Activated CD8-positive, alpha-beta memory T cell treated with anti-CD3 and anti-CD28 coated beads, Interleukin-2, amount 10 ng/mL, durations not matched to agents 7 days and 5 days (primary cell): ENCODE measurements at regions not wholly inside any gene's neighbourhood (a gene's known extent, or its start where the extent isn't known, plus 50 kb on each side); places are given as distances from the start of the nearest gene placed in this dataset.
A peak's percentile ranks its signal among the peaks of the same experiment; 100 is the strongest.
"Not testable (repeated sequence)": the region's sequence is repeated elsewhere in the genome, so short reads cannot be mapped to it uniquely, and the experiment has no call there.

Experiments used
- ATAC-seq: fragments of 150-1000 bp; cut with Tn5 transposase; one replicate; pipeline ENCODE4 v1.10.0; 2021; ENCODE audit warnings: moderate library complexity
- CTCF ChIA-PET: fragments of 350-600 bp; sonication (Branson Sonifier 250); formaldehyde crosslinking; loops from one replicate; lab custom pipeline; 2021; ENCODE audit warnings: antibody characterized with exemption; lab: Charles Lee
- DNase-seq: peaks from one replicate; pipeline ENCODE4 v3.0.0-alpha.2; 2020
- H3K27ac Mint-ChIP-seq: one replicate; pipeline ENCODE4 v1.8.0; 2021; ENCODE audit warnings: mild to moderate bottlenecking, mixed read lengths
- H3K27me3 Mint-ChIP-seq: one replicate; pipeline ENCODE4 v1.8.0; 2021; ENCODE audit warnings: mixed read lengths
- H3K36me3 Mint-ChIP-seq: one replicate; pipeline ENCODE4 v1.8.0; 2021; ENCODE audit warnings: mild to moderate bottlenecking, mixed read lengths
- H3K4me1 Mint-ChIP-seq: one replicate; pipeline ENCODE4 v1.8.0; 2021; ENCODE audit warnings: mixed read lengths
- H3K4me3 Mint-ChIP-seq: one replicate; pipeline ENCODE4 v1.8.0; 2021; ENCODE audit warnings: mild to moderate bottlenecking, moderate library complexity, mixed read lengths
- H3K9me3 Mint-ChIP-seq: one replicate; pipeline ENCODE4 v1.8.0; 2022; ENCODE audit warnings: low read depth, mixed read lengths

DNA sequence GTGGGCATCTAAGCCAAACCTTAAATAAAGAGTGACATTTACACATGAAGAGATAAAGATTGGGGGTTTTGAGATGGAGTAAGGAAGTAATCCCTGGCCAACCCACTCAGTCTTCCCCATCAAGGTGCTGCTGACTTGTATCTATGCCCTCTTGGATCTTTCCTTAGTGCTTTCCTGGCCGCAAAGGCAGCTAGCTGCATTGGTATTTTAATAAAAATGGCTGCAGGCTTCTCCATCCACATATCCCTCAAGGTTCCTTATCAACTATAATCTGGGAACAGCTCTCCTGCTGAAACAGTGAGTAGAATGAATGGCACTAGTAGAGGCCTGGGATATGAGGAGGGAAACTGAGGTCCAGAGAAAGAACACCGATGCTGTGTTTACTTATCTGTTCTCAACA lies 122.2 kb upstream of the ANKRD28 start:
- Mint-ChIP-seq H3K4me3 (no peak overlapping the region), H3K4me1 (peaks cover 3% of the 10 kb centered on the region), H3K36me3 (no peaks in the 10 kb centered on the region), H3K27me3 (no peaks in the 10 kb centered on the region), H3K9me3 (no peaks in the 10 kb centered on the region), H3K27ac (no peak overlapping the region)
- CTCF ChIA-PET, result no interaction called here
- ATAC-seq (no peak), DNase-seq (no peak)

GRCh38 chr3:15923640-15924405 lies 126.0 kb upstream of the ANKRD28 start:
- Mint-ChIP-seq H3K27ac (no peak overlapping the region), H3K9me3 (no peaks in the 10 kb centered on the region), H3K4me1 (peaks cover 3% of the 10 kb centered on the region), H3K27me3 (peaks cover 5% of the 10 kb centered on the region), H3K4me3 (no peak overlapping the region), H3K36me3 (no peaks in the 10 kb centered on the region)
- ATAC-seq, result peak; percentile 57
- CTCF ChIA-PET, result no interaction called here
- no peak for DNase-seq

DNA sequence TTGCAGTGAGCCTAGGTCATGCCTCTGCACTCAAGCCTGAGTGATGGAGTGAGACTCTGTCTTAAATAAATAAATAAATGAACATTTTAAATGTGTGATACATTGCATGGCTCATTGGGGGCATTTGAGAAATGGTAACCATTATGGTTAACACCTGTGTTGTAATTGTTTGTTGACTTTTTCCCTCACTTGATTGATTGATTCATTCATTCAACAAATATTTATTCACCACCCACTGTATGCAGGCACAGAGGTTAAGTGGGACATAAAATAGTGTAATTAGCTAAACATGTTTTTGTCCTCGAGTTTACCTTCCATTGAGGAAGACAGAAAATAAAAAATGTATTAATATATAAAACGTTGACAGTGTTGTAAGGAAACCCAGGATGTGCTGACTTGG lies 127.1 kb upstream of the ANKRD28 start:
- H3K4me3 Mint-ChIP-seq, result no peak overlapping the region
- H3K9me3 Mint-ChIP-seq, result no peaks in the 10 kb centered on the region
- H3K4me1 Mint-ChIP-seq, result peaks cover 3% of the 10 kb centered on the region
- H3K36me3 Mint-ChIP-seq, result no peaks in the 10 kb centered on the region
- CTCF ChIA-PET, result no interaction called here
- ATAC-seq (no peak), DNase-seq (no peak)
- H3K27ac Mint-ChIP-seq, result no peak overlapping the region
- H3K27me3 Mint-ChIP-seq, result peaks cover 7% of the 10 kb centered on the region

- Mint-ChIP-seq H3K27ac (no peak overlapping the region), H3K4me1 (peaks cover 4% of the 10 kb centered on the region), H3K36me3 (no peaks in the 10 kb centered on the region), H3K4me3 (no peak overlapping the region), H3K9me3 (no peaks in the 10 kb centered on the region), H3K27me3 (peaks cover 7% of the 10 kb centered on the region)
- ATAC-seq (no peak), DNase-seq (no peak)
- CTCF ChIA-PET, result no interaction called here
Observed at GRCh38 chr3:15926871-15927270, 129.1 kb upstream of the ANKRD28 start.

DNA sequence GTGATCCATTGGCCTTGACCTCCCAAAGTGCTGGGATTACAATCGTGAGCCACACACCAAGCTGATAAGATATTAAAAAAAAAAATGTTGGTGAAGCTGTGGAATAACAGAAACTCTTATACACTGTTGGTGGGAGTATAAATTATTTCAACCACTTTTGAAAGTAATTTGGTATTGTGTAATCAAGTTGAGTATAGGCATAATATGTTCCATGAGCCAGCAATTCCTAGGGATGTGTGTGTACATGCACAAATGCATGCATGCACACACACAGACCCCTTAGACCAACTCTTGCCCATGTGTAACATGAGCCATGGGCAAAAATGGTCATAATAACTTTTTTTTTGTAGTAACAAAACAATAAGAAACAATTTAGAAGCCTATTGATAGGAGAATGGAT lies 130.2 kb upstream of the ANKRD28 start:
- Mint-ChIP-seq H3K27ac (no peak overlapping the region), H3K4me3 (no peak overlapping the region), H3K9me3 (no peaks in the 10 kb centered on the region), H3K36me3 (no peaks in the 10 kb centered on the region), H3K4me1 (peaks cover 8% of the 10 kb centered on the region), H3K27me3 (peaks cover 7% of the 10 kb centered on the region)
- CTCF ChIA-PET, result no interaction called here
- ATAC-seq (no peak), DNase-seq (no peak)

- CTCF ChIA-PET, result no interaction called here
- Mint-ChIP-seq H3K4me3 (no peak overlapping the region), H3K27ac (no peak overlapping the region), H3K9me3 (no peaks in the 10 kb centered on the region), H3K36me3 (no peaks in the 10 kb centered on the region), H3K27me3 (peaks cover 7% of the 10 kb centered on the region), H3K4me1 (peaks cover 5% of the 10 kb centered on the region)
- ATAC-seq (no peak), DNase-seq (no peak)
Observed at GRCh38 chr3:15929944-15930571, 132.3 kb upstream of the ANKRD28 start.

DNA sequence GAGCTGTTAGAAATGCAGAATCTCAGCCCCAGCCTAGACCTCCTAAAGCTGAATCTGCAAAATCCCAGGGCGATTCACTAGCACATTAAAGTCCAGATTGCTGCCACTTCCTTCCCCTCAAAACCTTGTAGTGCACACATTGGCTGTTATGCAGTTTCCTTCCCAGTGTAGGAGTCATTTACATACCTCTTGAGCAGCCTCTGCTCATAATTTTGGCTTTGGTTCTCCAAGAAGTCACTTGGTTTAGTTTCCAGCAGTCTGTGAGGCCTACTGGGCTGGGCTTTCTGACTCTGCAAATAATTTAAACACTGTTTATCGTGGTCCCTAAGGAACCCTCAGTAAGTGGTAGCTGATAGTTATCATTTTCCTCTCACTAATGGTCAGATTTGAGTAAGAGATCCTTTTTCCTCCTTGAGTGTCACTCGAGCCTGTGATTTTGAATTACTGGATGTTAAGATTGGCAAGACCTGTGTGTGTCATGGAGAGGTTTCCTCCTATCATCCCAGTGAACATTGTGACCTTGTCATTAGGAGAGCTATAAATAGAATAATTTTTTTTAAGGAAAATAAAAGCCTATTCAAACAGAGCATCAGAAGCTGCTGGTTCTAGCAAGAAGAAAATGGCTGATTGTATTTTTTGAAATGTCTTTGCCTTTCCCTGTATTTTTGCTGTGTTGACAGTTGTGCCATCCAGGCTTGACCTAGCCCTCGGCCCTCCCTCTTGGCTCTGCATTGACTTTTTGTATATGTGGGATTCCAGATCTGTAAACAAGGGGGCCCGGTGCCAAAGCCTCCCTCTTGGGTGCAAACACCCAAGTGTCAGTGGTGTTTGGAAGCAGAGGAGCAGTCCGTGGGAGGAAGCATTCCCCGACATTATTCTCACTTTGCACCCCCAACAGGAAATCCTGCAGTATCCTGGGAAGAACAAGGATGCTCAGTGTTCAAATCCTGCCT lies 134.8 kb upstream of the ANKRD28 start:
- CTCF ChIA-PET, result no interaction called here
- H3K36me3 Mint-ChIP-seq, result no peaks in the 10 kb centered on the region
- H3K27ac Mint-ChIP-seq, result no peak overlapping the region
- H3K4me3 Mint-ChIP-seq, result no peak overlapping the region
- no peaks in the 10 kb centered on the region for H3K9me3 Mint-ChIP-seq
- peaks cover 2% of the 10 kb centered on the region for H3K27me3 Mint-ChIP-seq
- ATAC-seq (no peak), DNase-seq (no peak)
- peaks cover 5% of the 10 kb centered on the region for H3K4me1 Mint-ChIP-seq

- Mint-ChIP-seq H3K36me3 (no peaks in the 10 kb centered on the region), H3K27ac (no peak overlapping the region), H3K4me1 (peaks cover 5% of the 10 kb centered on the region), H3K4me3 (no peak overlapping the region), H3K27me3 (peaks cover 2% of the 10 kb centered on the region), H3K9me3 (no peaks in the 10 kb centered on the region)
- ATAC-seq (no peak), DNase-seq (no peak)
- CTCF ChIA-PET, result no interaction called here
Observed at GRCh38 chr3:15933439-15934139, 135.8 kb upstream of the ANKRD28 start.

DNA sequence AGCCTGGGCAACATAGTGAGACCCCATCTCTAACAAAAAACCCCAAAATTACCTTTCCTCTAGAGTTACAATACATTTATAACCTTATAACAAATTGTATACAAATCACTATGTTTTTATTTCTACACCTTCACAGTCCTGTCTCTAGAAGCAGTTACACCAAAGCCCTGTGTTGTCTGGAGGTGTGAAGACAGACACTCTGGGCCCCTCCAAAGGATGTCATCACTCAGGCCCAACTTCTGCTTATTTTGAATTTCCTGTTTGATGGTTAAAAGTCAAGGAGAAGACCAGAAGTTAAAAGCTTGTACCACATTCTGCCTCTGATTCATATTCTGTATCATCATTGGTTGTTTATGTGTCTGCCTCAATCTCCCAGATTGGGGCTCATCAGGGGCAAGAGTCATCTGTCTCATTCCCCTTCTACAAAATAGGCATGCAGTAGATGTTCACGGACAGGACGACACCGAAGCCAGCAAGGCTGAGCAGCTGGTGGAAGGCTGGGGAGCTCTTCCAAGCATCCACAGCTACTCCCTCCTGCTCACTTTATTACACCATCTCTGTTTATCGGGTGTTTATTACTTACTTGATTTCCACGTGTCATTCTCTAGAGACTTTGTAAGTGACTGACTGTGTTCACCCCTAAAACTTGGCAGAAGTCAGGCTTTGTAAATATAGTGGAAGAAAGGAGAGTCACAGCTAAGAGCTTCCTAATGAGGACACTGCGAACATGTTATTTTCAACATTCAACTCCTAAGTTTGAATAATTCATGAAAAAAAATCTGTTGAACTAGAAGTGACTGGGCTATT lies 136.8 kb upstream of the ANKRD28 start:
- Mint-ChIP-seq H3K4me3 (no peak overlapping the region), H3K9me3 (no peaks in the 10 kb centered on the region), H3K27me3 (peaks cover 2% of the 10 kb centered on the region), H3K4me1 (peaks cover 5% of the 10 kb centered on the region), H3K36me3 (no peaks in the 10 kb centered on the region), H3K27ac (no peak overlapping the region)
- no peak for DNase-seq
- no peak for ATAC-seq
- CTCF ChIA-PET, result no interaction called here

- DNase-seq (no peak), ATAC-seq (no peak)
- Mint-ChIP-seq H3K36me3 (no peaks in the 10 kb centered on the region), H3K27me3 (no peaks in the 10 kb centered on the region), H3K27ac (no peak overlapping the region), H3K9me3 (peaks cover 3% of the 10 kb centered on the region), H3K4me1 (peaks cover 5% of the 10 kb centered on the region), H3K4me3 (no peak overlapping the region)
- CTCF ChIA-PET, result interaction anchor here (1.1 kb wide), 1 partner anchor 17 kb away, joined by 3 read pairs; no protein-coding TSS in a partner anchor
Observed at GRCh38 chr3:15936312-15936711, 138.5 kb upstream of the ANKRD28 start.

DNA sequence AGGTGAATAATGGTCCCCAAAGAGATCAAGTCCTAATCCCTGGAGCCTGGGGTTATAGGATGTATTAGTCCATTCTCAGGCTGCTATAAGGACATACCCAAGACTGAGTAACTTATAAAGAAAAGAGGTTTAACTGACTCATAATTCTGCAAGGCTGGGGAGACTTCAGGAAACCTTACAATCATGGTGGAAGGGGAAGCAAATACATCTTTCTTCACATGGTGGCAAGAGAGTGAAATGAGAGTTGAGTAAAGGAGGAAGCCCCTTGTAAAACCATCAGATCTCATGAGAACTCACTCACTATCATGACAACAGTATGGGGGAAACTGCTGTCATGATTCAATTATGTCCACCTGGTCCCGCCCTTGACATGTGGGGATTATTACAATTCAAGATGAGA lies 142.9 kb upstream of the ANKRD28 start:
- H3K9me3 Mint-ChIP-seq, result peaks cover 3% of the 10 kb centered on the region
- no peak overlapping the region for H3K4me3 Mint-ChIP-seq
- ATAC-seq (no peak), DNase-seq (no peak)
- H3K27ac Mint-ChIP-seq, result no peak overlapping the region
- H3K4me1 Mint-ChIP-seq, result no peaks in the 10 kb centered on the region
- CTCF ChIA-PET, result no interaction called here
- no peaks in the 10 kb centered on the region for H3K36me3 Mint-ChIP-seq
- no peaks in the 10 kb centered on the region for H3K27me3 Mint-ChIP-seq

DNA sequence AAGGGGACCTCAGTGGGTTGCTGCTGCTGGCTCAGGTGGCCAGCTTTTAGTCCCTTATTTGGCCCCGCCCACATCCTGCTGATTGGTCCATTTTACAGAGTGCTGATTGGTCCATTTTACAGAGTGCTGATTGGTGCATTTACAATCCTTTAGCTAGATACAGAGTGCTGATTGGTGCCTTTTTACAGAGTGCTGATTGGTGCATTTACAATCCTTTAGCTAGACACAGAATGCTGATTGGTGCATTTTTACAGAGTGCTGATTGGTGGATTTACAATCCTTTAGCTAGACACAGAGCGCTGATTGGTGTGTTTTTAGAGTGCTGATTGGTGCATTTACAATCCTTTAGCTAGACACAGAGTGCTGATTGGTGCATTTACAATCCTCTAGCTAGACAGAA lies 143.7 kb upstream of the ANKRD28 start:
- CTCF ChIA-PET, H3K9me3 Mint-ChIP-seq, H3K36me3 Mint-ChIP-seq, H3K4me3 Mint-ChIP-seq, ATAC-seq, H3K27ac Mint-ChIP-seq, H3K4me1 Mint-ChIP-seq, H3K27me3 Mint-ChIP-seq, DNase-seq: not testable (repeated sequence)
